Neutrophil (primary cell): ENCODE measurements at regions not wholly inside any gene's neighbourhood (a gene's known extent, or its start where the extent isn't known, plus 50 kb on each side); places are given as distances from the start of the nearest gene placed in this dataset.

ENCODE experiments used
- H3K27ac ChIP-seq: fragments of 200-600 bp; sonication (generic); 2 replicates; pipeline ENCODE4 v1.5.1; 2016; ENCODE audit warnings: mild to moderate bottlenecking, moderate library complexity
- H3K27me3 ChIP-seq: fragments of 200-600 bp; sonication (generic); 2 replicates; pipeline ENCODE4 v1.6.0; 2016; ENCODE audit warnings: mild to moderate bottlenecking
- H3K36me3 ChIP-seq: fragments of 200-600 bp; sonication (generic); 2 replicates; pipeline ENCODE4 v1.5.1; 2017
- H3K4me1 ChIP-seq, 2 experiments: fragments of 200-600 bp in 1 of 2; sonication (generic) in 1 of 2; 1 replicate in 1 of 2; 2 replicates in 1 of 2; pipeline versions ENCODE4 v1.5.1 to v1.6.1; 2013 to 2016; ENCODE audit warnings: low read depth in 1 of 2, low read length in 1 of 2, mild to moderate bottlenecking in 1 of 2, moderate library complexity in 1 of 2; ENCODE audit not compliant: control insufficient read depth in 1 of 2, insufficient read depth in 1 of 2
- H3K4me3 ChIP-seq, 2 experiments: fragments of 200-600 bp in 1 of 2; sonication (generic) in 1 of 2; 1 replicate in 1 of 2; 2 replicates in 1 of 2; pipeline ENCODE4 v1.5.1; 2013 to 2016; ENCODE audit warnings: low read depth in 1 of 2, low read length in 1 of 2, mild to moderate bottlenecking in 1 of 2, moderate library complexity in 1 of 2
- H3K9me3 ChIP-seq: fragments of 200-600 bp; sonication (generic); 2 replicates; pipeline ENCODE4 v1.5.1; 2016
- CTCF ChIP-seq: fragments of 200-600 bp; sonication (generic); IDR thresholded peaks from 2 replicates; pipeline ENCODE4 v1.5.1; 2016; ENCODE audit warnings: antibody characterized with exemption

DNA sequence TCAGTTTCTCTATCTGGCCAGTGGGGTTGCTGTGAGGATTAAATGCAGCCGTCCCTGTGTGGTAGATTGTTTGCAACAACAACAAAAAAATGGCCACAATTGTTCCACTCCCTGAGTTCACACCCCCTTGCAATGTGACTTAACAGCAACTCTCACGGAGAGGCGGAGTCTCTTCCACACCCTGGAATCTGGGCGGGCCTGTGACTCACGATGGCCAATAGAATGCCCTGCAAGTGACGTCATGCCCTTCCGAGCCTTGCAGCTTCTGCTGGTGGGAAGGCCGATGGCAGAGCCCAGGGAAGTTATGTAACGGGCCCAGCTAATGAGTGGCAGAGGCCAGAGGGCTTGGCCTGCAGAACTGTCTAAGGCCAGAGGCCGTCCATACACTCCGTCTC, 87.9 kb downstream of the RIPK4 start:
- H3K27me3 ChIP-seq: peaks cover 22% of the 10 kb centered on the region
- no peak overlapping the region for H3K27ac ChIP-seq
- no peak overlapping the region for H3K4me3 ChIP-seq
- no peaks in the 10 kb centered on the region for H3K36me3 ChIP-seq
- TF ChIP-seq CTCF: no peak
- H3K9me3 ChIP-seq: no peaks in the 10 kb centered on the region
- H3K4me1 ChIP-seq: peaks cover 4 to 9% of the 10 kb centered on the region in 2 experiments

DNA sequence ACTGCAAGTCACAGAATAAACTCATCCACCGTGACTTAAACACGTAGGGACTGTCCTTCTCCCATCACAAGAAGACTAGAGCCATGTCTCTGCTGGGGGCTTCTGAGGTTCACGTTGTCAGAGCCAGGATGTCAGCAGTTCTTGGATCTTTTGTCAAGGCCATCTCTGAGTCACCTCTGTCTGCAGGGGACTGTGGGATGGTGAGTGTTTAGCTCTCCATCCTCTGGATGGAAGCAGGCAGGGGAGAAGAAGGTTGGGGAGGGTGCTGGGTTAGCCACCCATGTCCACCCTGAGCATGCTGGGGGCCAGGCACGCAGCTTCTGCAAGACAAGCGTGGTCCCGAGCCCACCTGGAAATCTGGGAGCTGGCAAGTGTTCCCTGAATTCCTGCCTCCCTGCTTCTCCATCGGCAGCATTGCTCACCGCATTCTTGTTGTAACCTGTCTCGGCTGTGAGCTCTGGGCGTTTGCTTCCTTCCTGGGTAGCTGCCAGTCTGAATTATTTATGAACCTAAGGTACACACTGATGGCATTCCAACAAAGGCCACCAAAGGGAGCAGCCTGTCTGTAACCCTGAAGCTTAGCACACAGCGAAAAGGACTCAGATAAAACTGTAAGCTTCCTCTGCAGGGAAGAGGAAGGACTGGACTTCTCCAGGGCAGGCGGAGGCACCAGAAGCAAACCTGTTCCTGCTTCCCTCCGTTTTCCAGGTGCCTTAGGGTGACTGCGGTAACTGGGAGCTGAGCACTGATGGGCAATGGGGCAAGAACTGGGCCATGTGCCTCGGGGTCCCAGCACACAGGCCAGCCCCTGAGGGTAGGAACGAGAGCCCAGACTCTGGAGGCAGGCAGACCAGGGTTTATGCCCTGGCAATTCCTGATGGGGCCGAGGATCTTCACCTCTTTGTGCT, 88.6 kb downstream of the RIPK4 start:
- Histone ChIP-seq H3K4me3 (no peak overlapping the region), H3K36me3 (no peaks in the 10 kb centered on the region), H3K27ac (peak overlapping the region; percentile 29), H3K9me3 (no peaks in the 10 kb centered on the region), H3K27me3 (peaks cover 22% of the 10 kb centered on the region), H3K4me1 (peaks cover 4 to 9% of the 10 kb centered on the region in 2 experiments)
- TF ChIP-seq CTCF: no peak

GRCh38 chr21:41677671-41678015, 89.2 kb downstream of the RIPK4 start:
- Histone ChIP-seq H3K27ac (no peak overlapping the region), H3K4me3 (no peak overlapping the region), H3K4me1 (peaks cover 4 to 9% of the 10 kb centered on the region in 2 experiments), H3K27me3 (peaks cover 22% of the 10 kb centered on the region), H3K9me3 (no peaks in the 10 kb centered on the region), H3K36me3 (no peaks in the 10 kb centered on the region)
- TF ChIP-seq CTCF: no peak

GRCh38 chr21:41676198-41676597, 90.7 kb downstream of the RIPK4 start:
- peaks cover 4 to 9% of the 10 kb centered on the region in 2 experiments for H3K4me1 ChIP-seq
- no peak for TF ChIP-seq CTCF
- H3K27me3 ChIP-seq: peaks cover 32% of the 10 kb centered on the region
- H3K27ac ChIP-seq: no peak overlapping the region
- no peaks in the 10 kb centered on the region for H3K36me3 ChIP-seq
- H3K9me3 ChIP-seq: no peaks in the 10 kb centered on the region
- no peak overlapping the region for H3K4me3 ChIP-seq

- Histone ChIP-seq H3K4me1 (peaks cover 4 to 9% of the 10 kb centered on the region in 2 experiments), H3K4me3 (no peak overlapping the region), H3K27me3 (peaks cover 32% of the 10 kb centered on the region), H3K36me3 (no peaks in the 10 kb centered on the region), H3K9me3 (no peaks in the 10 kb centered on the region), H3K27ac (no peak overlapping the region)
- no peak for TF ChIP-seq CTCF
Measured at GRCh38 chr21:41675574-41675973, 91.3 kb downstream of the RIPK4 start.
